ENCODE measurements at regions not wholly inside any gene's neighbourhood (a gene's known extent, or its start where the extent isn't known, plus 50 kb on each side); places are given as distances from the start of the nearest gene placed in this dataset.

DNA sequence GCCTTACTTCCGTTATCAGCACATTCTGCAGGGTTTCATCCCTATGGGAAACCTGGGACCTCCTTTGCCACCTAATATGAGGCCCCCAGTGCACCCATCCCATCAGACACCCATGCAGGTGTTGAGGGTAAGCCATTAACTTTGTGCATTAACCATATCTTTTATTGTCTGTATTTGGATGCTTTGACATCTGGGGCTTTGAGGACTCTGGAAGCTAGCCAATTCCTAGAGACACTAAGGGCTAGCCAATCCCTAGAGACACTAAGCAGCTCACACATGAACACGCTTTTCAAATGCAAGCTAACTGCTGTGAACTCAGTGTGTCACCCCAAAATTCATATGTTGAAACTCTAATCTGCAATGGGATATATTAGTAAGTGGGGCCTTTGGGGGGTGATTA, 272.5 kb upstream of the COBL start:
- no peak for TF ChIP-seq EZH2 (IDR thresholded peaks at IDR 0.05; ENCODE audit: insufficient read depth, low read length)
- TF ChIP-seq, protein P1, sequence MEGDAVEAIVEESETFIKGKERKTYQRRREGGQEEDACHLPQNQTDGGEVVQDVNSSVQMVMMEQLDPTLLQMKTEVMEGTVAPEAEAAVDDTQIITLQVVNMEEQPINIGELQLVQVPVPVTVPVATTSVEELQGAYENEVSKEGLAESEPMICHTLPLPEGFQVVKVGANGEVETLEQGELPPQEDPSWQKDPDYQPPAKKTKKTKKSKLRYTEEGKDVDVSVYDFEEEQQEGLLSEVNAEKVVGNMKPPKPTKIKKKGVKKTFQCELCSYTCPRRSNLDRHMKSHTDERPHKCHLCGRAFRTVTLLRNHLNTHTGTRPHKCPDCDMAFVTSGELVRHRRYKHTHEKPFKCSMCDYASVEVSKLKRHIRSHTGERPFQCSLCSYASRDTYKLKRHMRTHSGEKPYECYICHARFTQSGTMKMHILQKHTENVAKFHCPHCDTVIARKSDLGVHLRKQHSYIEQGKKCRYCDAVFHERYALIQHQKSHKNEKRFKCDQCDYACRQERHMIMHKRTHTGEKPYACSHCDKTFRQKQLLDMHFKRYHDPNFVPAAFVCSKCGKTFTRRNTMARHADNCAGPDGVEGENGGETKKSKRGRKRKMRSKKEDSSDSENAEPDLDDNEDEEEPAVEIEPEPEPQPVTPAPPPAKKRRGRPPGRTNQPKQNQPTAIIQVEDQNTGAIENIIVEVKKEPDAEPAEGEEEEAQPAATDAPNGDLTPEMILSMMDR (IDR thresholded peaks at IDR 0.05; ENCODE audit: insufficient read depth, low read depth, low read length) = no peak

All from astrocyte (in vitro differentiated cells and primary cell).